ENCODE measurements at regions not wholly inside any gene's neighbourhood (a gene's known extent, or its start where the extent isn't known, plus 50 kb on each side); places are given as distances from the start of the nearest gene placed in this dataset.

GRCh38 chr3:147773116-147773630 is 364.0 kb downstream of the ZIC1 start:
- no peak for TF ChIP-seq CTCF (IDR thresholded peaks at IDR 0.05; ENCODE audit: low read depth, low read length)
- Histone ChIP-seq H3K9me3 (no peaks in the 10 kb centered on the region), H3K36me3 (no peaks in the 10 kb centered on the region), H3K4me3 (ENCODE audit: low read depth, low read length) (no peak overlapping the region), H3K27me3 (0 out of 2 replicates have a peak, but pooled peaks cover 8% of the 10 kb centered on the region), H3K4me1 (no peaks in the 10 kb centered on the region)
- no peak for DNase-seq

DNA sequence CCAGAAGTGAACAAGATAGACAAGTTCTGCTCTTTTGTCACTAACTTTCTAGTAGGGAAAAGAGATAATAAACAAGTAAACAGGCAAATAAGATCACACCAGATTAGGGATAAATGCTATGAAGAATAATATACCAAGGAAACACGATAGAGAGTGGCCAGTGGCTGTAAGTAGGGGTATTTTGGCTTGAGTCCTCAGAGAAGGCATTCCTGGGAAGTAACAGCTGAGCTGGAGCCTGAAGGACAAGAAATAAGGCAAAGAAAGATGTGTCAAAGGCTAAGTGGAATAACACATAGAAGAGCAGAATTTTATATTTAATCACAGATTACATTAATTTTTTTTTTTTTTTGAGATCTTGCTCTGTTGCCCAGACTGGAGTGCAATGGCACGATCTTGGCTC is 366.2 kb downstream of the ZIC1 start:
- TF ChIP-seq CTCF (IDR thresholded peaks at IDR 0.05; ENCODE audit: low read depth, low read length), result no peak
- H3K4me3 ChIP-seq (ENCODE audit: low read depth, low read length), result no peak overlapping the region
- no peaks in the 10 kb centered on the region for H3K4me1 ChIP-seq
- H3K36me3 ChIP-seq, result no peaks in the 10 kb centered on the region
- H3K9me3 ChIP-seq, result no peaks in the 10 kb centered on the region
- 0 out of 2 replicates have a peak, but pooled peaks cover 5% of the 10 kb centered on the region for H3K27me3 ChIP-seq
- DNase-seq, result no peak

- no peak overlapping the region for H3K4me3 ChIP-seq (ENCODE audit: low read depth, low read length)
- H3K4me1 ChIP-seq, result no peaks in the 10 kb centered on the region
- no peak for DNase-seq
- TF ChIP-seq CTCF (IDR thresholded peaks at IDR 0.05; ENCODE audit: low read depth, low read length), result no peak
- H3K27me3 ChIP-seq, result 0 out of 2 replicates have a peak, but pooled peaks cover 4% of the 10 kb centered on the region
- no peaks in the 10 kb centered on the region for H3K9me3 ChIP-seq
- no peaks in the 10 kb centered on the region for H3K36me3 ChIP-seq
These were observed 366.8 kb downstream of the ZIC1 start for GRCh38 chr3:147775816-147776530.

DNA sequence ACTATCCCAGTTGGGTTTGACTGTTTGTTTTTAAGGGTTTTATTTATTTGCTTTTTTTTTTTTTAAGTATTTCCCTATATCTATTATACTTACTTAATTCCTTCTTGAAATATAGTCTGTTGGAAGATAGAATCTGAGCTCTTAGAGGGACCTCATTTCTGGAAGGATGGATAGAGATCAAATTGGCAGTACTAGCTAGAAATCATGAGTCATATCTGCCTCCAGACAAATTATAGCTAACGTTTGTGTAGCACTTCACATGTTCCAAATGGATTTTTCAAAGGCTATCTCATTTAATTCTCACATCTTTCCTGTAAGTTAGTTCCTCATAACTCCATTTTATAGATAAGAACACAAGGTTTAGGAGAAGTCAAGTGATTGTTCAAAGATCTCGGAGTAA is 384.7 kb downstream of the ZIC1 start:
- no peak for DNase-seq
- H3K9me3 ChIP-seq, result no peaks in the 10 kb centered on the region
- H3K4me3 ChIP-seq (ENCODE audit: low read depth, low read length), result no peak overlapping the region
- no peaks in the 10 kb centered on the region for H3K36me3 ChIP-seq
- no peak for TF ChIP-seq CTCF (IDR thresholded peaks at IDR 0.05; ENCODE audit: low read depth, low read length)
- H3K4me1 ChIP-seq, result no peaks in the 10 kb centered on the region; the same call in 1 of the 2 replicates
- no peaks in the 10 kb centered on the region for H3K27me3 ChIP-seq

- H3K27me3 ChIP-seq, result no peaks in the 10 kb centered on the region
- H3K4me3 ChIP-seq (ENCODE audit: low read depth, low read length), result no peak overlapping the region
- no peaks in the 10 kb centered on the region for H3K36me3 ChIP-seq
- no peaks in the 10 kb centered on the region for H3K9me3 ChIP-seq
- no peaks in the 10 kb centered on the region; the same call in 1 of the 2 replicates for H3K4me1 ChIP-seq
- no peak for TF ChIP-seq CTCF (IDR thresholded peaks at IDR 0.05; ENCODE audit: low read depth, low read length)
- no peak for DNase-seq
These were observed 385.4 kb downstream of the ZIC1 start for GRCh38 chr3:147794596-147794995.

- Histone ChIP-seq H3K4me1 (no peaks in the 10 kb centered on the region; the same call in 1 of the 2 replicates), H3K36me3 (no peaks in the 10 kb centered on the region), H3K4me3 (ENCODE audit: low read depth, low read length) (no peak overlapping the region), H3K27me3 (no peaks in the 10 kb centered on the region), H3K9me3 (no peaks in the 10 kb centered on the region)
- DNase-seq, result no peak
- TF ChIP-seq CTCF (IDR thresholded peaks at IDR 0.05; ENCODE audit: low read depth, low read length), result no peak
These were observed 386.3 kb downstream of the ZIC1 start for GRCh38 chr3:147795418-147795817.
